GM23338 (cell line): ENCODE measurements at regions not wholly inside any gene's neighbourhood (a gene's known extent, or its start where the extent isn't known, plus 50 kb on each side); places are given as distances from the start of the nearest gene placed in this dataset.
A peak's percentile ranks its signal among the peaks of the same experiment; 100 is the strongest.

ENCODE experiments used
- ATAC-seq: fragments of 200-7000 bp; cut with Tn5 transposase; 3 replicates; pipeline ENCODE4 v1.9.1; 2020
- DNase-seq: peaks from one replicate; pipeline ENCODE4 v3.0.0-alpha.2; 2015; ENCODE audit warnings: low spot score
- H2AFZ ChIP-seq: fragments of 200-600 bp; sonication (generic); 2 replicates; pipeline ENCODE4 v1.8.0; 2016; ENCODE audit warnings: antibody characterized with exemption, mild to moderate bottlenecking, moderate library complexity
- H3F3A ChIP-seq: fragments of 200-600 bp; sonication (generic); replicated peaks from 2 replicates; pipeline ENCODE4 v1.8.0; 2017; ENCODE audit warnings: antibody characterized with exemption, mixed run types, low read depth
- H3K27ac ChIP-seq: fragments of 200-600 bp; sonication (generic); 2 replicates; pipeline ENCODE4 v1.6.1; 2016; ENCODE audit warnings: low read depth
- H3K27me3 ChIP-seq: fragments of 200-600 bp; sonication (generic); 2 replicates; pipeline ENCODE4 v1.8.0; 2016; ENCODE audit warnings: mild to moderate bottlenecking, mixed run types, moderate library complexity; ENCODE audit not compliant: insufficient read depth
- H3K36me3 ChIP-seq: fragments of 200-600 bp; sonication (generic); 2 replicates; pipeline ENCODE4 v1.8.0; 2016; ENCODE audit warnings: mild to moderate bottlenecking; ENCODE audit not compliant: insufficient read depth
- H3K4me1 ChIP-seq: fragments of 200-600 bp; sonication (generic); 2 replicates; pipeline ENCODE4 v1.8.0; 2016; ENCODE audit warnings: mild to moderate bottlenecking, moderate library complexity; ENCODE audit not compliant: insufficient read depth
- H3K4me2 ChIP-seq: fragments of 200-600 bp; sonication (generic); 2 replicates; pipeline ENCODE4 v1.7.1; 2017; ENCODE audit warnings: mixed run types
- H3K4me3 ChIP-seq: fragments of 200-600 bp; sonication (generic); 2 replicates; pipeline ENCODE4 v1.6.1; 2016; ENCODE audit warnings: mixed run types
- H3K79me2 ChIP-seq: fragments of 200-600 bp; sonication (generic); replicated peaks from 2 replicates; pipeline ENCODE4 v1.8.0; 2017; ENCODE audit warnings: mild to moderate bottlenecking; ENCODE audit not compliant: insufficient read depth
- H3K9me2 ChIP-seq: fragments of 200-600 bp; sonication (generic); 2 replicates; pipeline ENCODE4 v1.8.0; 2017; ENCODE audit not compliant: insufficient read depth
- H4K20me1 ChIP-seq: fragments of 200-600 bp; sonication (generic); replicated peaks from 2 replicates; pipeline ENCODE4 v1.8.0; 2017; ENCODE audit warnings: mild to moderate bottlenecking; ENCODE audit not compliant: insufficient read depth
- H3K27ac Mint-ChIP-seq: 2 replicates; pipeline ENCODE4 v1.8.0; 2020; ENCODE audit warnings: inconsistent platforms, mild to moderate bottlenecking, moderate library complexity, mixed read lengths
- H3K27me3 Mint-ChIP-seq: 3 replicates; pipeline ENCODE4 v1.8.0; 2022; ENCODE audit warnings: low read depth, mild to moderate bottlenecking, moderate library complexity, mixed read lengths, inconsistent platforms; ENCODE audit not compliant: insufficient read depth, poor library complexity
- H3K36me3 Mint-ChIP-seq: 3 replicates; pipeline ENCODE4 v1.8.0; 2021; ENCODE audit warnings: low read depth, mild to moderate bottlenecking, inconsistent platforms, moderate library complexity, mixed read lengths
- H3K4me1 Mint-ChIP-seq: 3 replicates; pipeline ENCODE4 v1.8.0; 2020; ENCODE audit warnings: mild to moderate bottlenecking, inconsistent platforms, mixed read lengths
- H3K4me3 Mint-ChIP-seq: 3 replicates; pipeline ENCODE4 v1.8.0; 2021; ENCODE audit warnings: moderate library complexity, mild to moderate bottlenecking, inconsistent platforms, mixed read lengths
- H3K9me3 Mint-ChIP-seq: 3 replicates; pipeline ENCODE4 v1.8.0; 2020; ENCODE audit warnings: moderate library complexity, mild to moderate bottlenecking, inconsistent platforms, mixed read lengths
- CTCF ChIP-seq, 2 experiments: fragments of 200-600 bp in 1 of 2; sonication (generic) in 1 of 2; conservative IDR thresholded peaks; 2 replicates each; pipeline versions ENCODE4 v1.5.1 to v1.6.1; 2016 to 2017; ENCODE audit warnings: antibody characterized with exemption in 2 of 2, low read depth in 2 of 2, mild to moderate bottlenecking in 2 of 2, moderate library complexity in 1 of 2
- EZH2 ChIP-seq: fragments of 200-600 bp; sonication (generic); IDR thresholded peaks from one replicate; pipeline ENCODE4 v1.8.0; 2017; ENCODE audit warnings: antibody characterized with exemption, mild to moderate bottlenecking, low read depth; ENCODE audit not compliant: unreplicated experiment
- JUNB ChIP-seq: IDR thresholded peaks from one replicate; pipeline ENCODE4 v1.6.1; 2016; ENCODE audit warnings: antibody characterized with exemption; ENCODE audit not compliant: unreplicated experiment
- TF ChIP-seq, protein P1 (sequence below): fragments of 250-450 bp; sonication (Bioruptor Pico); IDR thresholded peaks from 2 replicates; pipeline ENCODE4 v1.5.0; 2020; ENCODE audit warnings: mild to moderate bottlenecking, moderate library complexity

DNA sequence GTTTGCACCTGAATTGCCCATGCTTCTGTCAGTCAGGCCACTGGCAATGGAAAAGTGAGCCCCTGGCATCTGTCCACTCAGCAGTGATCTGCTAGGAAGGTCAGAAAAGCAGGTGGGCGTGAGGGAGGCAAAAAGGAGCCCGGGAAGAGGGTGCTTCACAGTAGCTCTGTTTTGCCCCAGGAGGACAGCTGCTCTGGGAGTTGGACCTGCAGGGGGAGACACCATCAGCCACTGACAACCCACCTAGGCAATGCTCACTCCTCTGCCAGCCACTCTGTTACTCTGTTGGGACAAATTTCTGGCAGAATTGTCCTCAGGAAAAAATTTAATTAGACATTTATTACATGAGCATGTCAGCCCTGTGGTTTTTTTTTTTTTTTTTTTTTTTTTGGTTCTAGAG, 146.4 kb downstream of the LRIG2 start:
- no peak overlapping the region for H3K27ac Mint-ChIP-seq
- H3K4me1 ChIP-seq, result peaks cover 9% of the 10 kb centered on the region
- peak; percentile 59 to 74 for TF ChIP-seq CTCF (conservative IDR thresholded peaks at IDR 0.05; ENCODE audit: low read depth in 2 of 2)
- TF ChIP-seq EZH2, result no peak
- no peaks in the 10 kb centered on the region for H3F3A ChIP-seq
- H3K36me3 ChIP-seq, result no peaks in the 10 kb centered on the region
- H3K79me2 ChIP-seq, result no peaks in the 10 kb centered on the region
- peak overlapping the region; percentile 94; the same call in 1 of the 2 replicates for H2AFZ ChIP-seq
- peaks cover 4% of the 10 kb centered on the region for H3K27me3 Mint-ChIP-seq
- no peak overlapping the region for H3K4me2 ChIP-seq
- no peak overlapping the region for H3K4me3 ChIP-seq
- H3K9me3 Mint-ChIP-seq, result peaks cover 16% of the 10 kb centered on the region
- no peaks in the 10 kb centered on the region for H3K27me3 ChIP-seq
- DNase-seq (peak; percentile 64), ATAC-seq (peak; percentile 96)
- peaks cover 12% of the 10 kb centered on the region for H3K36me3 Mint-ChIP-seq
- H3K4me3 Mint-ChIP-seq, result no peak overlapping the region
- no peak overlapping the region for H3K27ac ChIP-seq
- peaks cover 16% of the 10 kb centered on the region; the same call in 2 of the 3 replicates for H3K4me1 Mint-ChIP-seq
- 0 out of 2 replicates have a peak, but pooled peaks cover 6% of the 10 kb centered on the region for H3K9me2 ChIP-seq
- H4K20me1 ChIP-seq, result no peaks in the 10 kb centered on the region

DNA sequence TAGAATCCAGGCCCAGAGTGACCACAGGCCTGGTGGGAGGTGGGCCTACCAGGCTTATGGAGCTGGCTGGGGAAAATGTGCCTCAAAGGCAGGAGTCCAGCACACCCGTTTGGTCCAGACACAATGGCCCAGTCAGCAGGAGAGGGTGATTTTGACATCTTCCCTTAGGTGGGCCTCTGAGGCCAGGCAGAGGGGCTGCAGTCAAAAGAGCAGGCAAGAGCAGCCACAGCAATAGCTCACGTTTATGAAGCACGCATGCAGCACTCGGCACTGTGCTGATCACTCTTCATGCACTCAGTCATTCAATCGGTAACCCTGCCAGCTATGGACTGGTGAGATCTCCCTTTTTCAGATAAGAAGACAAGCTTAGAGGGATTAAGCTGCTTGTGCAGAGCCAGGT, 146.8 kb downstream of the LRIG2 start:
- DNase-seq, result no peak
- Histone ChIP-seq H2AFZ (peak overlapping the region; percentile 66; the same call in 1 of the 2 replicates), H3K4me3 (no peak overlapping the region), H4K20me1 (no peaks in the 10 kb centered on the region), H3K27ac (no peak overlapping the region), H3K79me2 (no peaks in the 10 kb centered on the region), H3F3A (no peaks in the 10 kb centered on the region), H3K9me2 (peaks cover 7% of the 10 kb centered on the region; the same call in 1 of the 2 replicates), H3K4me1 (peaks cover 9% of the 10 kb centered on the region), H3K4me2 (no peak overlapping the region), H3K36me3 (no peaks in the 10 kb centered on the region), H3K27me3 (no peaks in the 10 kb centered on the region)
- peaks cover 16% of the 10 kb centered on the region; the same call in 2 of the 3 replicates for H3K4me1 Mint-ChIP-seq
- no peak overlapping the region for H3K4me3 Mint-ChIP-seq
- peaks cover 14% of the 10 kb centered on the region for H3K9me3 Mint-ChIP-seq
- H3K27ac Mint-ChIP-seq, result no peak overlapping the region
- TF ChIP-seq CTCF (conservative IDR thresholded peaks at IDR 0.05; ENCODE audit: low read depth in 2 of 2), result no peak
- no peak for TF ChIP-seq JUNB
- ATAC-seq, result peak; percentile 27
- H3K27me3 Mint-ChIP-seq, result peaks cover 3% of the 10 kb centered on the region
- peaks cover 11% of the 10 kb centered on the region for H3K36me3 Mint-ChIP-seq

- no peaks in the 10 kb centered on the region for H4K20me1 ChIP-seq
- H3K9me2 ChIP-seq, result peaks cover 3% of the 10 kb centered on the region; the same call in 1 of the 2 replicates
- no peaks in the 10 kb centered on the region for H3K36me3 ChIP-seq
- peaks cover 9% of the 10 kb centered on the region for H3K4me1 ChIP-seq
- ATAC-seq (no peak), DNase-seq (no peak)
- H3K9me3 Mint-ChIP-seq, result peaks cover 3% of the 10 kb centered on the region; the same call in 2 of the 3 replicates
- no peaks in the 10 kb centered on the region for H3K36me3 Mint-ChIP-seq
- no peak overlapping the region for H3K27ac ChIP-seq
- no peaks in the 10 kb centered on the region for H3F3A ChIP-seq
- H2AFZ ChIP-seq, result 0 out of 2 replicates have a peak overlapping the region, but pooled peaks have one; percentile 77
- H3K4me3 ChIP-seq, result no peak overlapping the region
- H3K79me2 ChIP-seq, result no peaks in the 10 kb centered on the region
- no peak overlapping the region for H3K27ac Mint-ChIP-seq
- no peak overlapping the region for H3K4me2 ChIP-seq
- no peak overlapping the region for H3K4me3 Mint-ChIP-seq
- no peaks in the 10 kb centered on the region for H3K27me3 ChIP-seq
- H3K27me3 Mint-ChIP-seq, result no peaks in the 10 kb centered on the region
- peaks cover 13% of the 10 kb centered on the region; the same call in 2 of the 3 replicates for H3K4me1 Mint-ChIP-seq
- no peak for TF ChIP-seq EZH2
- TF ChIP-seq, protein P1, sequence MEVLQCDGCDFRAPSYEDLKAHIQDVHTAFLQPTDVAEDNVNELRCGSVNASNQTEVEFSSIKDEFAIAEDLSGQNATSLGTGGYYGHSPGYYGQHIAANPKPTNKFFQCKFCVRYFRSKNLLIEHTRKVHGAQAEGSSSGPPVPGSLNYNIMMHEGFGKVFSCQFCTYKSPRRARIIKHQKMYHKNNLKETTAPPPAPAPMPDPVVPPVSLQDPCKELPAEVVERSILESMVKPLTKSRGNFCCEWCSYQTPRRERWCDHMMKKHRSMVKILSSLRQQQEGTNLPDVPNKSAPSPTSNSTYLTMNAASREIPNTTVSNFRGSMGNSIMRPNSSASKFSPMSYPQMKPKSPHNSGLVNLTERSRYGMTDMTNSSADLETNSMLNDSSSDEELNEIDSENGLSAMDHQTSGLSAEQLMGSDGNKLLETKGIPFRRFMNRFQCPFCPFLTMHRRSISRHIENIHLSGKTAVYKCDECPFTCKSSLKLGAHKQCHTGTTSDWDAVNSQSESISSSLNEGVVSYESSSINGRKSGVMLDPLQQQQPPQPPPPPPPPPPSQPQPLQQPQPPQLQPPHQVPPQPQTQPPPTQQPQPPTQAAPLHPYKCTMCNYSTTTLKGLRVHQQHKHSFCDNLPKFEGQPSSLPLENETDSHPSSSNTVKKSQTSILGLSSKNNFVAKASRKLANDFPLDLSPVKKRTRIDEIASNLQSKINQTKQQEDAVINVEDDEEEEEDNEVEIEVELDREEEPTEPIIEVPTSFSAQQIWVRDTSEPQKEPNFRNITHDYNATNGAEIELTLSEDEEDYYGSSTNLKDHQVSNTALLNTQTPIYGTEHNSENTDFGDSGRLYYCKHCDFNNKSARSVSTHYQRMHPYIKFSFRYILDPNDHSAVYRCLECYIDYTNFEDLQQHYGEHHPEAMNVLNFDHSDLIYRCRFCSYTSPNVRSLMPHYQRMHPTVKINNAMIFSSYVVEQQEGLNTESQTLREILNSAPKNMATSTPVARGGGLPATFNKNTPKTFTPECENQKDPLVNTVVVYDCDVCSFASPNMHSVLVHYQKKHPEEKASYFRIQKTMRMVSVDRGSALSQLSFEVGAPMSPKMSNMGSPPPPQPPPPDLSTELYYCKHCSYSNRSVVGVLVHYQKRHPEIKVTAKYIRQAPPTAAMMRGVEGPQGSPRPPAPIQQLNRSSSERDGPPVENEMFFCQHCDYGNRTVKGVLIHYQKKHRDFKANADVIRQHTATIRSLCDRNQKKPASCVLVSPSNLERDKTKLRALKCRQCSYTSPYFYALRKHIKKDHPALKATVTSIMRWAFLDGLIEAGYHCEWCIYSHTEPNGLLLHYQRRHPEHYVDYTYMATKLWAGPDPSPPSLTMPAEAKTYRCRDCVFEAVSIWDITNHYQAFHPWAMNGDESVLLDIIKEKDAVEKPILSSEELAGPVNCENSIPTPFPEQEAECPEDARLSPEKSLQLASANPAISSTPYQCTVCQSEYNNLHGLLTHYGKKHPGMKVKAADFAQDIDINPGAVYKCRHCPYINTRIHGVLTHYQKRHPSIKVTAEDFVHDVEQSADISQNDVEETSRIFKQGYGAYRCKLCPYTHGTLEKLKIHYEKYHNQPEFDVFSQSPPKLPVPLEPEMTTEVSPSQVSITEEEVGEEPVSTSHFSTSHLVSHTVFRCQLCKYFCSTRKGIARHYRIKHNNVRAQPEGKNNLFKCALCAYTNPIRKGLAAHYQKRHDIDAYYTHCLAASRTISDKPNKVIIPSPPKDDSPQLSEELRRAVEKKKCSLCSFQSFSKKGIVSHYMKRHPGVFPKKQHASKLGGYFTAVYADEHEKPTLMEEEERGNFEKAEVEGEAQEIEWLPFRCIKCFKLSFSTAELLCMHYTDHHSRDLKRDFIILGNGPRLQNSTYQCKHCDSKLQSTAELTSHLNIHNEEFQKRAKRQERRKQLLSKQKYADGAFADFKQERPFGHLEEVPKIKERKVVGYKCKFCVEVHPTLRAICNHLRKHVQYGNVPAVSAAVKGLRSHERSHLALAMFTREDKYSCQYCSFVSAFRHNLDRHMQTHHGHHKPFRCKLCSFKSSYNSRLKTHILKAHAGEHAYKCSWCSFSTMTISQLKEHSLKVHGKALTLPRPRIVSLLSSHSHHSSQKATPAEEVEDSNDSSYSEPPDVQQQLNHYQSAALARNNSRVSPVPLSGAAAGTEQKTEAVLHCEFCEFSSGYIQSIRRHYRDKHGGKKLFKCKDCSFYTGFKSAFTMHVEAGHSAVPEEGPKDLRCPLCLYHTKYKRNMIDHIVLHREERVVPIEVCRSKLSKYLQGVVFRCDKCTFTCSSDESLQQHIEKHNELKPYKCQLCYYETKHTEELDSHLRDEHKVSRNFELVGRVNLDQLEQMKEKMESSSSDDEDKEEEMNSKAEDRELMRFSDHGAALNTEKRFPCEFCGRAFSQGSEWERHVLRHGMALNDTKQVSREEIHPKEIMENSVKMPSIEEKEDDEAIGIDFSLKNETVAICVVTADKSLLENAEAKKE (CRISPR knock-in tag), result no peak
These were observed 150.0 kb downstream of the LRIG2 start for GRCh38 chr1:113223040-113223439.
